CD4-positive, alpha-beta T cell (primary cell): ENCODE measurements at regions not wholly inside any gene's neighbourhood (a gene's known extent, or its start where the extent isn't known, plus 50 kb on each side); places are given as distances from the start of the nearest gene placed in this dataset.

Experiments
- ATAC-seq: fragments of 200-7000 bp; cut with Tn5 transposase; one replicate; pipeline ENCODE4 v1.10.0; 2022; ENCODE audit warnings: mild to moderate bottlenecking; ENCODE audit not compliant: poor library complexity
- CTCF ChIA-PET: fragments of 350-600 bp; sonication (Branson Sonifier 250); formaldehyde crosslinking; loops from one replicate; lab custom pipeline; 2021; ENCODE audit warnings: antibody characterized with exemption, inconsistent platforms; lab: Charles Lee
- POLR2A ChIA-PET: fragments of 350-600 bp; sonication (Branson Sonifier 250); formaldehyde crosslinking; loops from one replicate; lab custom pipeline; 2021; ENCODE audit warnings: antibody characterized with exemption, inconsistent platforms; lab: Charles Lee
- DNase-seq, 14 experiments: peaks; one replicate each; pipeline ENCODE4 v3.0.0-alpha.2; 2013 to 2020; ENCODE audit warnings: mixed read lengths in 2 of 14
- H3K27ac ChIP-seq, 2 donors: one replicate each; pipeline versions ENCODE4 v1.5.1 to v1.7.0; 2013; ENCODE audit warnings: low read length in 2 of 2, low read depth in 1 of 2, mild to moderate bottlenecking in 1 of 2
- H3K27me3 ChIP-seq, 2 experiments: 1 replicate in 1 of 2; 2 replicates in 1 of 2; pipeline versions ENCODE4 v1.6.1 to v1.7.0; 2013; ENCODE audit warnings: low read length in 2 of 2, control low read depth in 1 of 2, mild to moderate bottlenecking in 1 of 2, moderate library complexity in 1 of 2; ENCODE audit not compliant: insufficient read depth in 2 of 2, control insufficient read depth in 1 of 2
- H3K36me3 ChIP-seq: one replicate; pipeline ENCODE4 v1.6.1; 2013; ENCODE audit warnings: low read length, control low read depth; ENCODE audit not compliant: insufficient read depth
- H3K4me1 ChIP-seq: one replicate; pipeline ENCODE4 v1.6.1; 2013; ENCODE audit warnings: low read length, control low read depth; ENCODE audit not compliant: insufficient read depth
- H3K4me3 ChIP-seq: one replicate; pipeline ENCODE4 v1.5.1; 2013; ENCODE audit warnings: mild to moderate bottlenecking, low read length, moderate library complexity
- H3K9me3 ChIP-seq, 2 experiments: 1 replicate in 1 of 2; 2 replicates in 1 of 2; pipeline versions ENCODE4 v1.6.1 to v1.7.0; 2013; ENCODE audit warnings: low read length in 2 of 2, mild to moderate bottlenecking in 2 of 2, control low read depth in 1 of 2, moderate library complexity in 1 of 2; ENCODE audit not compliant: control insufficient read depth in 1 of 2, insufficient read depth in 1 of 2
- H3K27ac Mint-ChIP-seq: one replicate; pipeline ENCODE4 v1.8.0; 2020; ENCODE audit warnings: mixed read lengths
- H3K27me3 Mint-ChIP-seq: one replicate; pipeline ENCODE4 v1.8.0; 2021; ENCODE audit warnings: mixed read lengths
- H3K36me3 Mint-ChIP-seq: one replicate; pipeline ENCODE4 v1.8.0; 2021; ENCODE audit warnings: low read depth, mixed read lengths
- H3K4me1 Mint-ChIP-seq: one replicate; pipeline ENCODE4 v1.8.0; 2021; ENCODE audit warnings: low read depth, mixed read lengths
- H3K4me3 Mint-ChIP-seq: one replicate; pipeline ENCODE4 v1.8.0; 2020; ENCODE audit warnings: mild to moderate bottlenecking, mixed read lengths
- H3K9me3 Mint-ChIP-seq: one replicate; pipeline ENCODE4 v1.8.0; 2020; ENCODE audit warnings: mixed read lengths
- intact Hi-C, 2 experiments: fragments of 100-400 bp; cut with DNase I in 1 of 2; cut with micrococcal nuclease in 1 of 2; formaldehyde crosslinking; loops; one replicate each; pipeline versions ENCODE4 v1.15.1 to v1.9.0; 2023 to 2025; cut with DNase I, micrococcal nuclease
- TF ChIP-seq, protein P1 (sequence below): fragments of 200-600 bp; IDR thresholded peaks from one replicate; pipeline ENCODE4 v1.8.0; 2022; ENCODE audit warnings: antibody characterized with exemption, mild to moderate bottlenecking

DNA sequence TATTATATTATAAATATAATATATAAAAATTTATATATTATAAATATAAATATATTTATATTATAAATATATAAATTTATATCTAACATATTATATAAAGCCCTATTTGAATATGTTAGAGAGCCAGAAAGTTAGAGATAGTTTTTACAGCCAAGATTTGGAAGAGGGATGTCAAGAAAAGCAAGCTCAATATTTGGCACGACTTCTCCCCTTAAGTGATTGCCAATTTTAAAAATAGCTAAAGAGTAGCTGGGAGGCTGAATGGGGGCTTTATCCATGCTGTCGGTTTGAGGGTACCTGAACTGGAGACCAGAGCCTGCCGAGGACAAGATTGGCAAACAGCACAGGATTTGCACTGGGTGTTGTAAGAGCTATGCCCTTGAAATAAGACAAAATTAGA is 180.9 kb upstream of the GYPC start:
- intact Hi-C loops = no loop called here
- Mint-ChIP-seq H3K36me3 (no peaks in the 10 kb centered on the region), H3K9me3 (peaks cover 2% of the 10 kb centered on the region), H3K27ac (no peak overlapping the region), H3K4me1 (no peaks in the 10 kb centered on the region), H3K27me3 (peaks cover 26% of the 10 kb centered on the region), H3K4me3 (no peak overlapping the region)
- no peak for DNase-seq
- H3K9me3 ChIP-seq = no peaks in the 10 kb centered on the region
- H3K4me1 ChIP-seq = no peaks in the 10 kb centered on the region
- H3K4me3 ChIP-seq = no peak overlapping the region
- ChIA-PET POLR2A (no interaction called here), CTCF (no interaction called here)
- TF ChIP-seq, protein P1, sequence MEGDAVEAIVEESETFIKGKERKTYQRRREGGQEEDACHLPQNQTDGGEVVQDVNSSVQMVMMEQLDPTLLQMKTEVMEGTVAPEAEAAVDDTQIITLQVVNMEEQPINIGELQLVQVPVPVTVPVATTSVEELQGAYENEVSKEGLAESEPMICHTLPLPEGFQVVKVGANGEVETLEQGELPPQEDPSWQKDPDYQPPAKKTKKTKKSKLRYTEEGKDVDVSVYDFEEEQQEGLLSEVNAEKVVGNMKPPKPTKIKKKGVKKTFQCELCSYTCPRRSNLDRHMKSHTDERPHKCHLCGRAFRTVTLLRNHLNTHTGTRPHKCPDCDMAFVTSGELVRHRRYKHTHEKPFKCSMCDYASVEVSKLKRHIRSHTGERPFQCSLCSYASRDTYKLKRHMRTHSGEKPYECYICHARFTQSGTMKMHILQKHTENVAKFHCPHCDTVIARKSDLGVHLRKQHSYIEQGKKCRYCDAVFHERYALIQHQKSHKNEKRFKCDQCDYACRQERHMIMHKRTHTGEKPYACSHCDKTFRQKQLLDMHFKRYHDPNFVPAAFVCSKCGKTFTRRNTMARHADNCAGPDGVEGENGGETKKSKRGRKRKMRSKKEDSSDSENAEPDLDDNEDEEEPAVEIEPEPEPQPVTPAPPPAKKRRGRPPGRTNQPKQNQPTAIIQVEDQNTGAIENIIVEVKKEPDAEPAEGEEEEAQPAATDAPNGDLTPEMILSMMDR = no peak
- H3K27me3 ChIP-seq = no peaks in the 10 kb centered on the region
- H3K36me3 ChIP-seq = no peaks in the 10 kb centered on the region
- no peak for ATAC-seq
- H3K27ac ChIP-seq = no peak overlapping the region

DNA sequence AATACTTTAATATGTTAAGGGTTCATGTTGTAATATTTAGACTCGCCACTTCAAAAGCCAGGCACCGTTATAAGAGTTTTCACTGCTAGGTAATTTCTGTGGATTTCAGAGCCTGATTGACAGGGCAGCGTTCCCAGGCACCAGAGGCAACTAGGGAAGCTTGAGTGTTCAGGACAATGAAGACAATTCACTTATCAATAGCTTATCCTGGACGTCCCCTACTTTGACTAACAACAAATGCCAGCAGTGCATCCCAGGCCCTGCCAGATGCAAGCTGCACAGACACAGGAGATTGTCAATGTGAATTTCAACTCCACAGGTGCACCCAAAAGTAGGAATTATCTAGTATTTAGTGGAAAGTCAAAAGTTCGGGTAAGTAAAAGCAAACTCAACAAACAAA is 179.3 kb upstream of the GYPC start:
- H3K27ac ChIP-seq = no peak overlapping the region
- no peak overlapping the region for H3K4me3 Mint-ChIP-seq
- H3K4me1 Mint-ChIP-seq = no peaks in the 10 kb centered on the region
- ChIA-PET POLR2A (no interaction called here), CTCF (no interaction called here)
- H3K4me1 ChIP-seq = no peaks in the 10 kb centered on the region
- DNase-seq = no peak
- no peaks in the 10 kb centered on the region for H3K9me3 ChIP-seq
- no peak overlapping the region for H3K27ac Mint-ChIP-seq
- H3K9me3 Mint-ChIP-seq = peaks cover 2% of the 10 kb centered on the region
- no peaks in the 10 kb centered on the region for H3K36me3 ChIP-seq
- H3K36me3 Mint-ChIP-seq = no peaks in the 10 kb centered on the region
- ATAC-seq = no peak
- H3K27me3 Mint-ChIP-seq = peaks cover 22% of the 10 kb centered on the region
- no peaks in the 10 kb centered on the region for H3K27me3 ChIP-seq
- TF ChIP-seq, protein P1 = no peak
- intact Hi-C loops = no loop called here
- no peak overlapping the region for H3K4me3 ChIP-seq

DNA sequence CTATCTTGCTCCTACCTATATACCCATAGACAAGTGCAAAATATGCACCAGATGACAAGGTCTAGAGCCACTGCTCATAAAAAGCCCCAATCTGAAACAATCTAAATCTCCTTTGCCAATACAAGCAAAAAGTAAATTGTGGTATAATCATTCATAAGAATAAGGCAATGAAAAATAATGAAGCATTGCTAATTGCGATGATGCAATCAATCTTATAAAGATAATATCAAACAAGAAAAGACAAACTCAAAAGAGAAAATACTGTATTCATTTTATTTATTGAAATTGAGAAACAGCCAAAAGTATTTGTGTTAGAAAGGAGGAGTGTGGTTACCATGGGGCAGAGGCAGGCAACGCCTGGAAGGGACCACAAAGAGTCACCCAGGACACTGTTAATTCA is 175.9 kb upstream of the GYPC start:
- H3K27me3 Mint-ChIP-seq = peaks cover 4% of the 10 kb centered on the region
- TF ChIP-seq, protein P1 = no peak
- intact Hi-C loops = no loop called here
- ChIA-PET CTCF (no interaction called here), POLR2A (no interaction called here)
- ATAC-seq (no peak), DNase-seq (no peak)
- H3K9me3 Mint-ChIP-seq = peaks cover 2% of the 10 kb centered on the region
- Histone ChIP-seq H3K27ac (no peak overlapping the region), H3K36me3 (no peaks in the 10 kb centered on the region), H3K4me1 (no peaks in the 10 kb centered on the region), H3K27me3 (no peaks in the 10 kb centered on the region), H3K9me3 (no peaks in the 10 kb centered on the region), H3K4me3 (no peak overlapping the region)
- no peak overlapping the region for H3K4me3 Mint-ChIP-seq
- no peaks in the 10 kb centered on the region for H3K4me1 Mint-ChIP-seq
- no peak overlapping the region for H3K27ac Mint-ChIP-seq
- H3K36me3 Mint-ChIP-seq = no peaks in the 10 kb centered on the region
